ENCODE measurements at regions not wholly inside any gene's neighbourhood (a gene's known extent, or its start where the extent isn't known, plus 50 kb on each side); places are given as distances from the start of the nearest gene placed in this dataset.

DNA sequence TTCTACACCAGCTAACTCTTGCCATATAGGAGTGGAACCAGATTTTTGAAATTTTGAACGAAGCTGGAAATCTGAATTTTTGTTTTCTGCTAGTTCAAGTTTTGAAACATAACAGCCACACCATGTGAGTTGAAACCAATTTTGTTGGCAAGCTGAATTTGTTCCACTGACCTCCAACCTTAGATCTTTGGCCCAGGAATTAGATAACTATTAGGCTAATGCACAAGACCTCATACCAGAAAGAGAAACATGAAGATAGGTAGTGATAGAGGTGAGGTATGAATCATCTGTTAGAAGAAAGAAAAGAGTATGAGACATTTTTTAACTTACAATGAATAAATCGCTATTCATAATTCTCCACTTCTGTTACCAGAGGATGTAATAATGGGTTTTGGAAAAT, 76.8 kb upstream of the ACSL1 start (continued):
- TF ChIP-seq CHD7 (IDR thresholded peaks at IDR 0.05; ENCODE audit: insufficient replicate concordance, low read length) (no peak), YY1 (IDR thresholded peaks at IDR 0.05; ENCODE audit: low read depth, low read length) (no peak)

All from H1 (cell line).